NCI-H510A treated with DMSO at 0.1 percent for 48 hours (cell line): ENCODE measurements at regions not wholly inside any gene's neighbourhood (a gene's known extent, or its start where the extent isn't known, plus 50 kb on each side); places are given as distances from the start of the nearest gene placed in this dataset.
"Not testable (repeated sequence)": the region's sequence is repeated elsewhere in the genome, so short reads cannot be mapped to it uniquely, and the experiment has no call there.

Experiments used
- DNase-seq: peaks from one replicate; lab custom pipeline; 2025; lab: John Stamatoyannopoulos, UW

GRCh38 chr1:37162059-37162458 lies 127.7 kb upstream of the GRIK3 start:
- no peak for DNase-seq

- DNase-seq: no peak
Observed at GRCh38 chr1:37166005-37166404, 131.7 kb upstream of the GRIK3 start.

GRCh38 chr1:37167479-37167878 lies 133.2 kb upstream of the GRIK3 start:
- peak; percentile 98 for DNase-seq

- no peak for DNase-seq
Observed at GRCh38 chr1:37169241-37169640, 134.9 kb upstream of the GRIK3 start.

GRCh38 chr1:37169743-37170275 lies 135.5 kb upstream of the GRIK3 start:
- DNase-seq: no peak

GRCh38 chr1:37171691-37172090 lies 137.4 kb upstream of the GRIK3 start:
- no peak for DNase-seq

GRCh38 chr1:37174341-37174740 lies 140.0 kb upstream of the GRIK3 start:
- DNase-seq: no peak

GRCh38 chr1:37174876-37175275 lies 140.6 kb upstream of the GRIK3 start:
- no peak for DNase-seq

GRCh38 chr1:37175666-37176215 lies 141.4 kb upstream of the GRIK3 start:
- DNase-seq: no peak

GRCh38 chr1:37176269-37176668 lies 142.0 kb upstream of the GRIK3 start:
- DNase-seq: no peak

- peak; percentile 99 for DNase-seq
Observed at GRCh38 chr1:37177230-37177864, 143.0 kb upstream of the GRIK3 start.

GRCh38 chr1:37181425-37181824 lies 147.1 kb upstream of the GRIK3 start:
- DNase-seq: no peak

- DNase-seq: no peak
Observed at GRCh38 chr1:37184789-37185188, 150.5 kb upstream of the GRIK3 start.

- peak; percentile 73 for DNase-seq
Observed at GRCh38 chr1:37186246-37186756, 152.0 kb upstream of the GRIK3 start.

- DNase-seq: peak; percentile 100
Observed at GRCh38 chr1:37189111-37189510, 154.8 kb upstream of the GRIK3 start.

GRCh38 chr1:37197411-37197810 lies 163.1 kb upstream of the GRIK3 start:
- no peak for DNase-seq

GRCh38 chr1:37214305-37214704 lies 180.0 kb upstream of the GRIK3 start:
- DNase-seq: not testable (repeated sequence)

GRCh38 chr1:37233606-37234005 lies 199.3 kb upstream of the GRIK3 start:
- no peak for DNase-seq

GRCh38 chr1:37234941-37235418 lies 200.7 kb upstream of the GRIK3 start:
- DNase-seq: no peak

- peak; percentile 60 for DNase-seq
Observed at GRCh38 chr1:37237948-37238347, 203.6 kb upstream of the GRIK3 start.

GRCh38 chr1:37238364-37239224 lies 204.3 kb upstream of the GRIK3 start:
- DNase-seq: peak; percentile 91

GRCh38 chr1:37239225-37239740 lies 205.0 kb upstream of the GRIK3 start:
- DNase-seq: no peak
